ENCODE measurements at regions not wholly inside any gene's neighbourhood (a gene's known extent, or its start where the extent isn't known, plus 50 kb on each side); places are given as distances from the start of the nearest gene placed in this dataset.

DNA sequence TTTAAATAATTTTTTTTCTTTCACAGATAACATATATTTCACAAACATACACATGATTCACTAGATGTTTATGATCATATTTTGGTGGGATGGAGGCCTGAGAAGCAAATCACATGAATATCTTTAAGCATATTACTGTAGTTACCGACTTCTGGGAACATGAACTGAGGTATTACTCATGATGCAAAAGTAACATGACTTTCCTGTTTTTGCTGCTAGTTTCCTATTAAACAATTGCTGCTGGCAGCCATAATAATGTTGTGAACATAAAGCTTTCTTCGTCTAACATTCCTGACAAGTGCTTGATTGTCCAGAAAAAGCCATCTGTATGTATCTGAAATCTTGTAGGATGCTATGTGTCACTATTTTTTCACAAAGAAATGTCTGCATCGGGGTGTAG lies 145.4 kb downstream of the MTX2 start:
- TF ChIP-seq, protein P1, sequence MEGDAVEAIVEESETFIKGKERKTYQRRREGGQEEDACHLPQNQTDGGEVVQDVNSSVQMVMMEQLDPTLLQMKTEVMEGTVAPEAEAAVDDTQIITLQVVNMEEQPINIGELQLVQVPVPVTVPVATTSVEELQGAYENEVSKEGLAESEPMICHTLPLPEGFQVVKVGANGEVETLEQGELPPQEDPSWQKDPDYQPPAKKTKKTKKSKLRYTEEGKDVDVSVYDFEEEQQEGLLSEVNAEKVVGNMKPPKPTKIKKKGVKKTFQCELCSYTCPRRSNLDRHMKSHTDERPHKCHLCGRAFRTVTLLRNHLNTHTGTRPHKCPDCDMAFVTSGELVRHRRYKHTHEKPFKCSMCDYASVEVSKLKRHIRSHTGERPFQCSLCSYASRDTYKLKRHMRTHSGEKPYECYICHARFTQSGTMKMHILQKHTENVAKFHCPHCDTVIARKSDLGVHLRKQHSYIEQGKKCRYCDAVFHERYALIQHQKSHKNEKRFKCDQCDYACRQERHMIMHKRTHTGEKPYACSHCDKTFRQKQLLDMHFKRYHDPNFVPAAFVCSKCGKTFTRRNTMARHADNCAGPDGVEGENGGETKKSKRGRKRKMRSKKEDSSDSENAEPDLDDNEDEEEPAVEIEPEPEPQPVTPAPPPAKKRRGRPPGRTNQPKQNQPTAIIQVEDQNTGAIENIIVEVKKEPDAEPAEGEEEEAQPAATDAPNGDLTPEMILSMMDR (IDR thresholded peaks at IDR 0.05; ENCODE audit: poor library complexity), result no peak
- TF ChIP-seq EZH2 (IDR thresholded peaks at IDR 0.05; ENCODE audit: borderline replicate concordance) (no peak), EZH2phosphoT487 (IDR thresholded peaks at IDR 0.05; ENCODE audit: low read depth, severe bottlenecking, unreplicated experiment) (no peak)
